ENCODE measurements at regions not wholly inside any gene's neighbourhood (a gene's known extent, or its start where the extent isn't known, plus 50 kb on each side); places are given as distances from the start of the nearest gene placed in this dataset.

DNA sequence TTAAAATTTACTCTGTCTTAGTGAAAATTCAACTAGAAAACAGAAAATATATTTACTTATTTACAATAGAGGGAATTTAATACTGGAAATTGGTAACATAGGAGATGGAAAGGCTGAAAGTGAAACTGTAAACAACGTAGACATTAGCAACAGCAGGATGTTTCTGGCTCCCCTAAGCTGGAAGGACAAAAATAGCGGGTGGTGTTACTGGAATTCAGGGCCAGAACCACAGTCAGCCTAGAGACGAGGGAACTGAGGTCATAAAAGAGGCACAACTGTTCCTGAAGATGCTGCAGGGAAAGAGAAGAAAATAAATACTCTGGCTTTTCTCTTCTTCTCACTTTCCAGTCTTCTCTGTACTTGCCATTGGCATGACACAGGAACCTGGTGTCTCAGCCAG is 80.4 kb upstream of the NIPBL start:
- TF ChIP-seq, protein P1, sequence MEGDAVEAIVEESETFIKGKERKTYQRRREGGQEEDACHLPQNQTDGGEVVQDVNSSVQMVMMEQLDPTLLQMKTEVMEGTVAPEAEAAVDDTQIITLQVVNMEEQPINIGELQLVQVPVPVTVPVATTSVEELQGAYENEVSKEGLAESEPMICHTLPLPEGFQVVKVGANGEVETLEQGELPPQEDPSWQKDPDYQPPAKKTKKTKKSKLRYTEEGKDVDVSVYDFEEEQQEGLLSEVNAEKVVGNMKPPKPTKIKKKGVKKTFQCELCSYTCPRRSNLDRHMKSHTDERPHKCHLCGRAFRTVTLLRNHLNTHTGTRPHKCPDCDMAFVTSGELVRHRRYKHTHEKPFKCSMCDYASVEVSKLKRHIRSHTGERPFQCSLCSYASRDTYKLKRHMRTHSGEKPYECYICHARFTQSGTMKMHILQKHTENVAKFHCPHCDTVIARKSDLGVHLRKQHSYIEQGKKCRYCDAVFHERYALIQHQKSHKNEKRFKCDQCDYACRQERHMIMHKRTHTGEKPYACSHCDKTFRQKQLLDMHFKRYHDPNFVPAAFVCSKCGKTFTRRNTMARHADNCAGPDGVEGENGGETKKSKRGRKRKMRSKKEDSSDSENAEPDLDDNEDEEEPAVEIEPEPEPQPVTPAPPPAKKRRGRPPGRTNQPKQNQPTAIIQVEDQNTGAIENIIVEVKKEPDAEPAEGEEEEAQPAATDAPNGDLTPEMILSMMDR (IDR thresholded peaks at IDR 0.05), result no peak
- no peak for TF ChIP-seq EZH2 (IDR thresholded peaks at IDR 0.05; ENCODE audit: borderline replicate concordance, insufficient read depth, low read depth, low read length, poor library complexity, severe bottlenecking)

Measured in B cell (primary cell).